Testis (tissue), 2 donors: ENCODE measurements at regions not wholly inside any gene's neighbourhood (a gene's known extent, or its start where the extent isn't known, plus 50 kb on each side); places are given as distances from the start of the nearest gene placed in this dataset.
"Not testable (repeated sequence)": the region's sequence is repeated elsewhere in the genome, so short reads cannot be mapped to it uniquely, and the experiment has no call there.

Experiments used
- DNase-seq: peaks from one replicate; pipeline ENCODE4 v3.0.0-alpha.2; 2019
- H3K27ac ChIP-seq, 2 donors: fragments of 200-600 bp; sonication (generic); one replicate each; pipeline ENCODE4 v1.5.1; 2019
- H3K27me3 ChIP-seq: fragments of 200-600 bp; sonication (generic); one replicate; pipeline ENCODE4 v1.5.1; 2019
- H3K36me3 ChIP-seq: fragments of 200-600 bp; sonication (generic); one replicate; pipeline ENCODE4 v1.5.1; 2017; ENCODE audit warnings: low read depth; ENCODE audit errors: missing control alignments
- H3K4me1 ChIP-seq: fragments of 200-600 bp; sonication (generic); one replicate; pipeline ENCODE4 v1.5.1; 2019
- H3K4me3 ChIP-seq, 2 donors: fragments of 200-600 bp; sonication (generic); one replicate each; pipeline ENCODE4 v1.5.1; 2017 to 2019
- H3K9me3 ChIP-seq: fragments of 200-600 bp; sonication (generic); one replicate; pipeline ENCODE4 v1.5.1; 2017
- CTCF ChIP-seq, 3 experiments: fragments of 450-650 bp in 2 of 3; fragments of 200-600 bp in 1 of 3; sonication (generic) in 1 of 3; IDR thresholded peaks; one replicate each; pipeline ENCODE4 v1.5.1; 2016 to 2019; ENCODE audit warnings: antibody characterized with exemption in 3 of 3, mild to moderate bottlenecking in 2 of 3, moderate library complexity in 1 of 3
- POLR2A ChIP-seq: fragments of 450-650 bp; IDR thresholded peaks from one replicate; pipeline ENCODE4 v1.6.1; 2017; ENCODE audit warnings: antibody characterized with exemption, mild to moderate bottlenecking, moderate library complexity
- WGBS, 2 donors: methylation state at CpG; one replicate each; pipeline ENCODE4 v1.1.5; 2018; 5-methylcytosine and 5-hydroxymethylcytosine counted together
- intact Hi-C: fragments of 100-400 bp; cut with DNase I; formaldehyde crosslinking; loops from one replicate; pipeline ENCODE4 v1.15.1; 2023; ENCODE audit warnings: low total_unique reads

GRCh38 chr6:75020971-75021370, 184.9 kb downstream of the COL12A1 start:
- H3K27ac ChIP-seq: no peak overlapping the region
- no peaks in the 10 kb centered on the region for H3K9me3 ChIP-seq
- H3K4me3 ChIP-seq: no peak overlapping the region
- intact Hi-C loops: no loop called here
- no peaks in the 10 kb centered on the region for H3K27me3 ChIP-seq
- H3K36me3 ChIP-seq: no peaks in the 10 kb centered on the region
- DNase-seq: no peak
- TF ChIP-seq POLR2A (no peak), CTCF (IDR thresholded peaks at IDR 0.05) (no peak)
- no peaks in the 10 kb centered on the region for H3K4me1 ChIP-seq
- WGBS, 2 donors: 88 to 92% methylated on average over 1 of the region's 1 CpG

- TF ChIP-seq POLR2A (no peak), CTCF (IDR thresholded peaks at IDR 0.05) (no peak)
- DNase-seq: no peak
- Histone ChIP-seq H3K27ac (no peak overlapping the region), H3K9me3 (no peaks in the 10 kb centered on the region), H3K27me3 (no peaks in the 10 kb centered on the region), H3K4me3 (no peak overlapping the region), H3K4me1 (no peaks in the 10 kb centered on the region), H3K36me3 (no peaks in the 10 kb centered on the region)
- 32 to 40% methylated on average over 2 of the region's 2 CpGs for WGBS, 2 donors
- intact Hi-C loops: no loop called here
Observed at GRCh38 chr6:75020376-75020775, 185.5 kb downstream of the COL12A1 start.

GRCh38 chr6:75012018-75012417, 193.8 kb downstream of the COL12A1 start:
- H3K9me3 ChIP-seq: no peaks in the 10 kb centered on the region
- DNase-seq: no peak
- no peak overlapping the region for H3K27ac ChIP-seq
- H3K4me3 ChIP-seq: no peak overlapping the region
- no peaks in the 10 kb centered on the region for H3K4me1 ChIP-seq
- 51 to 67% methylated on average over 2 of the region's 2 CpGs for WGBS, 2 donors
- no peaks in the 10 kb centered on the region for H3K27me3 ChIP-seq
- no peaks in the 10 kb centered on the region for H3K36me3 ChIP-seq
- no peak for TF ChIP-seq CTCF (IDR thresholded peaks at IDR 0.05)
- no peak for TF ChIP-seq POLR2A
- intact Hi-C loops: no loop called here

- H3K36me3 ChIP-seq, H3K27ac ChIP-seq, H3K27me3 ChIP-seq, intact Hi-C loops, H3K4me1 ChIP-seq, H3K4me3 ChIP-seq, H3K9me3 ChIP-seq, DNase-seq: not testable (repeated sequence)
- 95 to 97% methylated on average over 8 of the region's 8 CpGs for WGBS, 2 donors
Observed at GRCh38 chr6:75003984-75004383, 201.9 kb downstream of the COL12A1 start.

GRCh38 chr6:74997646-74998045, 208.2 kb downstream of the COL12A1 start:
- no peaks in the 10 kb centered on the region for H3K36me3 ChIP-seq
- DNase-seq: no peak
- H3K27me3 ChIP-seq: no peaks in the 10 kb centered on the region
- no peaks in the 10 kb centered on the region for H3K4me1 ChIP-seq
- intact Hi-C loops: no loop called here
- TF ChIP-seq CTCF (IDR thresholded peaks at IDR 0.05) (no peak), POLR2A (no peak)
- H3K4me3 ChIP-seq: no peak overlapping the region
- no peak overlapping the region for H3K27ac ChIP-seq
- H3K9me3 ChIP-seq: no peaks in the 10 kb centered on the region
- WGBS, 2 donors: 72 to 87% methylated on average over 1 of the region's 1 CpG
